ENCODE measurements at regions not wholly inside any gene's neighbourhood (a gene's known extent, or its start where the extent isn't known, plus 50 kb on each side); places are given as distances from the start of the nearest gene placed in this dataset.

DNA sequence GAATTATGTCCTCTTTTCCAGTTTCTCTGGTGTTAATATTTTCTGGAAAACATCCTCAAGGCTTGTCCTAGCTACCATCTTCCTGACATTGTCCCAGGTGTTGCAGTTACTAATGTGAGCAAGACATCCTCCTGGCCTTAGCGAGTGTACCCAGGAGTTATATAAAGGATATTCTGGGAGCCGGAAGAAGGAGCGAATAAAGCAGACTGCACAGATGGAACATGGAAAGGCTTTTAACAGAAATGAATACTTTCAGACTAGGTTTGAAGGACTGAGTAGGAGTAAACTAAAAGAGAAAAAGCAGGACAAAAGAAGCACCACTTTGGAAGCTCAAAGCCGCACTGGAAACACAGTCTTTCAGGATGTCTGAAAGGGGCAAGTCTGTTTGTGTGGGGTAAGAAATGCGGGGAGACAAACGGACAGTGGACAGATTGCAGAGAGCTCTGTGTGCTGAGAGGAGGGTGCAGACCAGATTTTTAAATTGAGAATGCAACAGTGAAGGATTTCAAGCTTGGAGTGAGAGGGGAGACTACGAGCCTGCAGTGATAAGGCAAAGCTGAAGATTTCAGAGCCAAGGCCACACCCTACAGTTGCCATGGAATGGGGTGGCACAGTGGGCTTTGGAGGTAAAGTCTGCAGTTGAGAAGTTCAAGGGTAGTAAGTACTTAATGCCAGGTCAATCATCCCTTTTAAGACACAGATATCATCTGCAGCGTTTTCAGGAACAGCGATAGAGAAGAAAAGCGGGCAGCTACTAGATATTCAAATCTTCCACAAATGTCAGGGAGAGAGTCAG, 94.1 kb upstream of the TAF11L2 start:
- TF ChIP-seq, protein P1, sequence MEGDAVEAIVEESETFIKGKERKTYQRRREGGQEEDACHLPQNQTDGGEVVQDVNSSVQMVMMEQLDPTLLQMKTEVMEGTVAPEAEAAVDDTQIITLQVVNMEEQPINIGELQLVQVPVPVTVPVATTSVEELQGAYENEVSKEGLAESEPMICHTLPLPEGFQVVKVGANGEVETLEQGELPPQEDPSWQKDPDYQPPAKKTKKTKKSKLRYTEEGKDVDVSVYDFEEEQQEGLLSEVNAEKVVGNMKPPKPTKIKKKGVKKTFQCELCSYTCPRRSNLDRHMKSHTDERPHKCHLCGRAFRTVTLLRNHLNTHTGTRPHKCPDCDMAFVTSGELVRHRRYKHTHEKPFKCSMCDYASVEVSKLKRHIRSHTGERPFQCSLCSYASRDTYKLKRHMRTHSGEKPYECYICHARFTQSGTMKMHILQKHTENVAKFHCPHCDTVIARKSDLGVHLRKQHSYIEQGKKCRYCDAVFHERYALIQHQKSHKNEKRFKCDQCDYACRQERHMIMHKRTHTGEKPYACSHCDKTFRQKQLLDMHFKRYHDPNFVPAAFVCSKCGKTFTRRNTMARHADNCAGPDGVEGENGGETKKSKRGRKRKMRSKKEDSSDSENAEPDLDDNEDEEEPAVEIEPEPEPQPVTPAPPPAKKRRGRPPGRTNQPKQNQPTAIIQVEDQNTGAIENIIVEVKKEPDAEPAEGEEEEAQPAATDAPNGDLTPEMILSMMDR (IDR thresholded peaks at IDR 0.05) = no peak
- no peak for TF ChIP-seq ZFX (IDR thresholded peaks at IDR 0.05; ENCODE audit: borderline replicate concordance)
